Keratinocyte (primary cell): ENCODE measurements at regions not wholly inside any gene's neighbourhood (a gene's known extent, or its start where the extent isn't known, plus 50 kb on each side); places are given as distances from the start of the nearest gene placed in this dataset.

ENCODE experiments used
- DNase-seq: peaks from one replicate; pipeline ENCODE4 v3.0.0-alpha.2; 2011; ENCODE audit warnings: low read depth, missing footprints, low spot score
- FAIRE-seq: peaks from 2 replicates; lab custom pipeline; 2011; peaks lifted over from hg19 to GRCh38; lab: Jason Lieb, UNC
- H2AFZ ChIP-seq: 2 replicates; pipeline ENCODE4 v1.6.0; 2012; ENCODE audit warnings: low read length, control low read depth, inconsistent platforms; ENCODE audit not compliant: control insufficient read depth
- H3K27ac ChIP-seq: 2 replicates; pipeline ENCODE4 v1.5.1; 2011; ENCODE audit warnings: low read length; ENCODE audit not compliant: control insufficient read depth, insufficient read depth
- H3K27me3 ChIP-seq: 3 replicates; pipeline ENCODE4 v1.6.0; 2011; ENCODE audit warnings: low read length; ENCODE audit not compliant: control insufficient read depth, insufficient read depth; ENCODE audit errors: extremely low read depth
- H3K36me3 ChIP-seq, 2 experiments: 2 replicates in 1 of 2; 3 replicates in 1 of 2; pipeline ENCODE4 v1.5.1; 2011; ENCODE audit warnings: low read length in 2 of 2, mild to moderate bottlenecking in 1 of 2; ENCODE audit not compliant: control insufficient read depth in 2 of 2, insufficient read depth in 2 of 2; ENCODE audit errors: extremely low read depth in 1 of 2
- H3K4me1 ChIP-seq: 3 replicates; pipeline ENCODE4 v1.5.1; 2011; ENCODE audit warnings: low read length; ENCODE audit not compliant: control insufficient read depth, insufficient read depth; ENCODE audit errors: extremely low read depth
- H3K4me2 ChIP-seq: 3 replicates; pipeline ENCODE4 v1.6.0; 2011; ENCODE audit warnings: low read depth, low read length; ENCODE audit not compliant: control insufficient read depth, insufficient read depth; ENCODE audit errors: extremely low read depth
- H3K4me3 ChIP-seq, 3 experiments: fragments of 200-600 bp in 1 of 3; sonication (generic) in 1 of 3; 2 replicates in 2 of 3; 3 replicates in 1 of 3; pipeline ENCODE4 v1.5.1; 2011 to 2016; ENCODE audit warnings: low read length in 3 of 3, mild to moderate bottlenecking in 3 of 3, control low read depth in 2 of 3, inconsistent platforms in 1 of 3, low read depth in 1 of 3, mixed read lengths in 1 of 3, mixed run types in 1 of 3, moderate library complexity in 1 of 3; ENCODE audit not compliant: control insufficient read depth in 2 of 3, insufficient read depth in 2 of 3; ENCODE audit errors: extremely low read depth in 1 of 3
- H3K79me2 ChIP-seq: 2 replicates; pipeline ENCODE4 v1.6.0; 2012; ENCODE audit warnings: low read length; ENCODE audit not compliant: control insufficient read depth, insufficient read depth
- H3K9ac ChIP-seq: 3 replicates; pipeline ENCODE4 v1.6.0; 2011; ENCODE audit warnings: low read length; ENCODE audit not compliant: control insufficient read depth, insufficient read depth; ENCODE audit errors: extremely low read depth
- H3K9me1 ChIP-seq: 3 replicates; pipeline ENCODE4 v1.6.0; 2011; ENCODE audit warnings: low read length; ENCODE audit not compliant: control insufficient read depth, insufficient read depth; ENCODE audit errors: extremely low read depth
- H3K9me3 ChIP-seq: 2 replicates; pipeline ENCODE4 v1.5.1; 2012; ENCODE audit warnings: low read depth, low read length; ENCODE audit not compliant: control insufficient read depth
- H4K20me1 ChIP-seq: 3 replicates; pipeline ENCODE4 v1.6.0; 2011; ENCODE audit warnings: low read length; ENCODE audit not compliant: control insufficient read depth, insufficient read depth; ENCODE audit errors: extremely low read depth
- EZH2 ChIP-seq: IDR thresholded peaks from one replicate; pipeline ENCODE4 v1.6.1; 2012; ENCODE audit warnings: inconsistent platforms, mild to moderate bottlenecking, low read length, moderate library complexity
- dilution Hi-C: fragments of 300-500 bp; cut with MboI; formaldehyde crosslinking; loops from one replicate; pipeline ENCODE4 v1.7.0; 2020; ENCODE audit warnings: low sequenced_read_pairs; ENCODE audit not compliant: extremely low pct_ligation_motif_present
- TF ChIP-seq, protein P1 (sequence below), 3 experiments: IDR thresholded peaks in 1 of 3; conservative IDR thresholded peaks in 1 of 3; optimal IDR thresholded peaks in 1 of 3; 2 replicates in 2 of 3; 3 replicates in 1 of 3; pipeline versions ENCODE3 to v1.5.1; 2011; ENCODE audit warnings: low read length in 3 of 3, mild to moderate bottlenecking in 3 of 3, moderate library complexity in 2 of 3, control low read depth in 1 of 3, inconsistent platforms in 1 of 3; ENCODE audit not compliant: insufficient read depth in 2 of 3; ENCODE audit errors: extremely low read depth in 1 of 3

DNA sequence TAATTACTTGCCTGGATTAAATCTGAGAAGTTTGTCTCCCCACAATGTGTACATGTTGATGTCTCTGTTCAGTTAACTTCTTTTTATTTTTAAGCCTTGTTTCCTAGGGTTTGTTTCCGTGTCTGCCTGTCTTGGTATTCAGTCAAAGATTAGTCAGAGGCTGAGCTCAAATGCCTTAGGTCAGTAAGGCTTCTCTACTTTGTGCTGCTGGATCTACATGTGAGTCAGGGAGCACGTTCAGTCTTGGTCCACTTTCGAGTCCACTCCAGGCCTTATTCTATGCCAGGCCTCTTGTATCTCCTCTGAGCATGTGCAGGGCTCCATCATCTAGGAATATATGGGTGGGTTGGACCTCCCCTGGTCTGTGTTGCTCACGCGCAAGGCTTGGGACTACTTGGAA, 93.3 kb upstream of the FZD8 start:
- dilution Hi-C loops, result no loop called here
- FAIRE-seq (no peak), DNase-seq (no peak)
- Histone ChIP-seq H3K27me3 (no peaks in the 10 kb centered on the region), H3K4me2 (no peak overlapping the region), H3K27ac (no peak overlapping the region), H3K9me3 (no peaks in the 10 kb centered on the region), H3K79me2 (no peaks in the 10 kb centered on the region), H3K4me3 (no peak overlapping the region), H3K4me1 (peaks cover 4% of the 10 kb centered on the region), H3K9ac (no peak overlapping the region), H4K20me1 (no peaks in the 10 kb centered on the region), H3K36me3 (no peaks in the 10 kb centered on the region), H2AFZ (no peak overlapping the region), H3K9me1 (no peaks in the 10 kb centered on the region)
- TF ChIP-seq EZH2, result no peak
- TF ChIP-seq, protein P1, sequence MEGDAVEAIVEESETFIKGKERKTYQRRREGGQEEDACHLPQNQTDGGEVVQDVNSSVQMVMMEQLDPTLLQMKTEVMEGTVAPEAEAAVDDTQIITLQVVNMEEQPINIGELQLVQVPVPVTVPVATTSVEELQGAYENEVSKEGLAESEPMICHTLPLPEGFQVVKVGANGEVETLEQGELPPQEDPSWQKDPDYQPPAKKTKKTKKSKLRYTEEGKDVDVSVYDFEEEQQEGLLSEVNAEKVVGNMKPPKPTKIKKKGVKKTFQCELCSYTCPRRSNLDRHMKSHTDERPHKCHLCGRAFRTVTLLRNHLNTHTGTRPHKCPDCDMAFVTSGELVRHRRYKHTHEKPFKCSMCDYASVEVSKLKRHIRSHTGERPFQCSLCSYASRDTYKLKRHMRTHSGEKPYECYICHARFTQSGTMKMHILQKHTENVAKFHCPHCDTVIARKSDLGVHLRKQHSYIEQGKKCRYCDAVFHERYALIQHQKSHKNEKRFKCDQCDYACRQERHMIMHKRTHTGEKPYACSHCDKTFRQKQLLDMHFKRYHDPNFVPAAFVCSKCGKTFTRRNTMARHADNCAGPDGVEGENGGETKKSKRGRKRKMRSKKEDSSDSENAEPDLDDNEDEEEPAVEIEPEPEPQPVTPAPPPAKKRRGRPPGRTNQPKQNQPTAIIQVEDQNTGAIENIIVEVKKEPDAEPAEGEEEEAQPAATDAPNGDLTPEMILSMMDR (optimal IDR thresholded peaks at IDR 0.05 in 1 of 3, IDR thresholded peaks at IDR 0.05 in 1 of 3, conservative IDR thresholded peaks at IDR 0.05 in 1 of 3; ENCODE audit: extremely low read depth in 1 of 3, insufficient read depth in 2 of 3, low read length in 3 of 3), result no peak

DNA sequence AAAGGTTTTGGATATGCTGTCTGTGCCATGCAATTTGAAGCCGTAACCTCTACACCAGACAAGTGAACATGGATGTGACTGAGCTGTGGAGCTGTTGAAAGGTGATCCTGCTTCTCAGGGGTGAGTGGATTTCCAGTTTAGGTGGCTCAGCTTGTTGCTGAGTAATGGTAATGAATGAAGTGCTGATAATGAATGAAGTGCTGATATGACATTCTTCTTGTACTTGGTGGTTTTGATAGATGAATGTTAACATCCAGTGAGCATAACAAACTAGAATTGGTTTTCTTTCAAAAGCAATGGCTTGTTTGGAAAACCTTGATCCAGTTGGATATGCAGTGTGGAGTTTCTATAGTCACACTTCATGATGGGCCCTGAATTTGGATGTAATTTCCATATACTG, 89.7 kb upstream of the FZD8 start:
- FAIRE-seq, result no peak
- no peak for DNase-seq
- no peak overlapping the region for H3K9ac ChIP-seq
- no peak overlapping the region for H3K4me3 ChIP-seq
- TF ChIP-seq, protein P1 (optimal IDR thresholded peaks at IDR 0.05 in 1 of 3, IDR thresholded peaks at IDR 0.05 in 1 of 3, conservative IDR thresholded peaks at IDR 0.05 in 1 of 3; ENCODE audit: extremely low read depth in 1 of 3, insufficient read depth in 2 of 3, low read length in 3 of 3), result no peak
- no peak for TF ChIP-seq EZH2
- H3K9me1 ChIP-seq, result no peaks in the 10 kb centered on the region
- no peak overlapping the region for H3K4me2 ChIP-seq
- no peaks in the 10 kb centered on the region for H4K20me1 ChIP-seq
- H3K79me2 ChIP-seq, result no peaks in the 10 kb centered on the region
- no peak overlapping the region for H3K27ac ChIP-seq
- H3K9me3 ChIP-seq, result no peaks in the 10 kb centered on the region
- dilution Hi-C loops, result no loop called here
- no peak overlapping the region for H2AFZ ChIP-seq
- no peaks in the 10 kb centered on the region for H3K36me3 ChIP-seq
- no peaks in the 10 kb centered on the region for H3K27me3 ChIP-seq
- H3K4me1 ChIP-seq, result no peaks in the 10 kb centered on the region
